ENCODE measurements at regions not wholly inside any gene's neighbourhood (a gene's known extent, or its start where the extent isn't known, plus 50 kb on each side); places are given as distances from the start of the nearest gene placed in this dataset.

- H3K27ac Mint-ChIP-seq, result no peak overlapping the region
- no peak for TF ChIP-seq CTCF (IDR thresholded peaks at IDR 0.05)
- CTCF ChIA-PET, result no interaction called here
Observed at GRCh38 chr5:125497651-125498050, 751.2 kb upstream of the ZNF608 start.

GRCh38 chr5:125499636-125500332, 753.3 kb upstream of the ZNF608 start:
- intact Hi-C loops (cut with DNase I, micrococcal nuclease), result no loop called here
- Mint-ChIP-seq H3K27me3 (no peaks in the 10 kb centered on the region), H3K9me3 (no peaks in the 10 kb centered on the region), H3K4me3 (no peak overlapping the region), H3K27ac (no peak overlapping the region), H3K4me1 (ENCODE audit: low read depth) (no peaks in the 10 kb centered on the region), H3K36me3 (ENCODE audit: low read depth) (no peaks in the 10 kb centered on the region)
- no peaks in the 10 kb centered on the region for H3K4me1 ChIP-seq (ENCODE audit: insufficient read depth, low read length)
- no peak for ATAC-seq (ENCODE audit: poor library complexity)
- CTCF ChIA-PET, result no interaction called here
- H3K36me3 ChIP-seq (ENCODE audit: insufficient read depth, low read length), result no peaks in the 10 kb centered on the region
- no peak overlapping the region for H3K4me3 ChIP-seq (ENCODE audit: low read length)
- TF ChIP-seq CTCF (IDR thresholded peaks at IDR 0.05), result no peak
- no peaks in the 10 kb centered on the region for H3K9me3 ChIP-seq (ENCODE audit: control insufficient read depth in 1 of 2, insufficient read depth in 1 of 2, low read length in 2 of 2)
- no peak overlapping the region for H3K27ac ChIP-seq (ENCODE audit: low read depth in 1 of 2, low read length in 2 of 2)
- DNase-seq, result no peak
- POLR2A ChIA-PET, result no interaction called here
- no peaks in the 10 kb centered on the region for H3K27me3 ChIP-seq (ENCODE audit: control insufficient read depth in 1 of 2, insufficient read depth in 2 of 2, low read length in 2 of 2)

More at GRCh38 chr5:125497651-125498050, 751.2 kb upstream of the ZNF608 start:
- DNase-seq, result no peak
- H3K9me3 ChIP-seq (ENCODE audit: control insufficient read depth in 1 of 2, insufficient read depth in 1 of 2, low read length in 2 of 2), result no peaks in the 10 kb centered on the region
- no peaks in the 10 kb centered on the region for H3K27me3 ChIP-seq (ENCODE audit: control insufficient read depth in 1 of 2, insufficient read depth in 2 of 2, low read length in 2 of 2)
- no peak overlapping the region for H3K4me3 ChIP-seq (ENCODE audit: low read length)
- H3K36me3 ChIP-seq (ENCODE audit: insufficient read depth, low read length), result no peaks in the 10 kb centered on the region
- no peaks in the 10 kb centered on the region for H3K4me1 Mint-ChIP-seq (ENCODE audit: low read depth)
- no peaks in the 10 kb centered on the region for H3K27me3 Mint-ChIP-seq
- no peak overlapping the region for H3K27ac ChIP-seq (ENCODE audit: low read depth in 1 of 2, low read length in 2 of 2)
- intact Hi-C loops (cut with DNase I, micrococcal nuclease), result no loop called here
- no peak for ATAC-seq (ENCODE audit: poor library complexity)
- H3K4me3 Mint-ChIP-seq, result no peak overlapping the region
- H3K36me3 Mint-ChIP-seq (ENCODE audit: low read depth), result no peaks in the 10 kb centered on the region
- H3K9me3 Mint-ChIP-seq, result no peaks in the 10 kb centered on the region
- POLR2A ChIA-PET, result no interaction called here
- no peaks in the 10 kb centered on the region for H3K4me1 ChIP-seq (ENCODE audit: insufficient read depth, low read length)

GRCh38 chr5:125501396-125501795, 755.0 kb upstream of the ZNF608 start:
- no peak overlapping the region for H3K27ac Mint-ChIP-seq
- no peak for TF ChIP-seq CTCF (IDR thresholded peaks at IDR 0.05)
- Histone ChIP-seq H3K27ac (ENCODE audit: low read depth in 1 of 2, low read length in 2 of 2) (no peak overlapping the region), H3K36me3 (ENCODE audit: insufficient read depth, low read length) (no peaks in the 10 kb centered on the region), H3K4me3 (ENCODE audit: low read length) (no peak overlapping the region), H3K27me3 (ENCODE audit: control insufficient read depth in 1 of 2, insufficient read depth in 2 of 2, low read length in 2 of 2) (no peaks in the 10 kb centered on the region), H3K9me3 (ENCODE audit: control insufficient read depth in 1 of 2, insufficient read depth in 1 of 2, low read length in 2 of 2) (no peaks in the 10 kb centered on the region), H3K4me1 (ENCODE audit: insufficient read depth, low read length) (no peaks in the 10 kb centered on the region)
- H3K9me3 Mint-ChIP-seq, result no peaks in the 10 kb centered on the region
- no peaks in the 10 kb centered on the region for H3K36me3 Mint-ChIP-seq (ENCODE audit: low read depth)
- no peak for DNase-seq
- no peak for ATAC-seq (ENCODE audit: poor library complexity)
- CTCF ChIA-PET, result no interaction called here
- H3K27me3 Mint-ChIP-seq, result no peaks in the 10 kb centered on the region
- POLR2A ChIA-PET, result no interaction called here
- intact Hi-C loops (cut with DNase I, micrococcal nuclease), result no loop called here
- H3K4me1 Mint-ChIP-seq (ENCODE audit: low read depth), result no peaks in the 10 kb centered on the region
- no peak overlapping the region for H3K4me3 Mint-ChIP-seq

Data from CD4-positive, alpha-beta T cell (primary cell).